K562 (cell line): ENCODE measurements at regions not wholly inside any gene's neighbourhood (a gene's known extent, or its start where the extent isn't known, plus 50 kb on each side); places are given as distances from the start of the nearest gene placed in this dataset.

Experiments used
- ATF7 ChIP-seq: fragments of 450-650 bp; IDR thresholded peaks from 2 replicates; pipeline ENCODE4 v1.7.1; 2014; ENCODE audit warnings: mild to moderate bottlenecking, moderate library complexity
- BRCA1 ChIP-seq, 2 experiments: fragments of 450-650 bp in 1 of 2; sonication (generic) in 1 of 2; formaldehyde crosslinking in 1 of 2; IDR thresholded peaks; 2 replicates each; pipeline versions ENCODE4 v1.5.0 to v1.6.1; 2017 to 2020; ENCODE audit warnings: mild to moderate bottlenecking in 1 of 2, missing genetic modification reagents in 1 of 2
- ELF4 ChIP-seq: fragments of 450-650 bp; formaldehyde crosslinking; IDR thresholded peaks from 2 replicates; pipeline ENCODE4 v1.4.0; 2022; ENCODE audit warnings: missing genetic modification characterization
- LARP7 ChIP-seq: fragments of 450-650 bp; IDR thresholded peaks from 2 replicates; pipeline ENCODE4 v1.6.1; 2016
- SUPT5H ChIP-seq: fragments of 450-650 bp; IDR thresholded peaks from 2 replicates; pipeline ENCODE4 v1.6.1; 2016
- ZNF140 ChIP-seq: fragments of 250-450 bp; sonication (Bioruptor Pico); IDR thresholded peaks from 2 replicates; pipeline ENCODE4 v1.8.0; 2021; ENCODE audit warnings: moderate library complexity, mild to moderate bottlenecking, inconsistent platforms
- ZNF785 ChIP-seq: fragments of 250-450 bp; sonication (Bioruptor Pico); IDR thresholded peaks from 2 replicates; pipeline ENCODE4 v1.4.0; 2020; ENCODE audit warnings: mild to moderate bottlenecking
- TF ChIP-seq, protein P1 (sequence below), 3 experiments: IDR thresholded peaks in 2 of 3; conservative IDR thresholded peaks in 1 of 3; 2 replicates each; pipeline ENCODE4 v1.5.1; 2011 to 2012; ENCODE audit warnings: low read length in 3 of 3, mild to moderate bottlenecking in 3 of 3, control low read depth in 2 of 3, improper control_type of control experiment in 1 of 3, inconsistent platforms in 1 of 3, low read depth in 1 of 3, mixed read lengths in 1 of 3, moderate library complexity in 1 of 3; ENCODE audit not compliant: insufficient read depth in 2 of 3
- TF ChIP-seq, protein P2 (sequence below): sonication (generic); formaldehyde crosslinking; IDR thresholded peaks from 2 replicates; pipeline ENCODE4 v1.8.0; 2022; ENCODE audit warnings: missing genetic modification reagents, mild to moderate bottlenecking, borderline replicate concordance
- TF ChIP-seq, protein P3 (sequence below): sonication (generic); formaldehyde crosslinking; IDR thresholded peaks from 2 replicates; pipeline ENCODE4 v1.8.1; 2023; ENCODE audit warnings: mild to moderate bottlenecking, missing genetic modification reagents
- TF ChIP-seq, protein P4 (sequence below): sonication (generic); formaldehyde crosslinking; IDR thresholded peaks from 2 replicates; pipeline ENCODE4 v1.9.0; 2022; ENCODE audit warnings: mild to moderate bottlenecking, missing genetic modification reagents

DNA sequence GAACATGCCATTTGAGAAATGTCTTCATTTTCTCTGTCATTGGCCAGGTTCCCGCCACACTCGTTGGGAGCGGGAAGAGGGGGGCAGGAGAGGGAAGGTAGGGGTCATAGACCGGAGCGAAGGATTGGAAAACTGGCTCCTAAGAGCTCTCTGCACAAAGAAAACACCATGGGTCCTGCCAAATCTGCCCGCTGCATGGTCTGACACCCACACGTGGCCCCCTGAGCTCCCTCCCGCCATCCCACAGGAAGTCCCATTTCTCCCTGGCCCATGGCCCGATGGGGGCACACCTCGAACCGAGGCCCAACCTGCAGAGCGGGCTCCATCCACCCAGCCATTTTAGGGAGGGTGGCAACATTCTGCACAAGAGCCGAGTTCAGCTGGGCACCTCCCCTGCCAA is 159.6 kb downstream of the SALL1 start:
- TF ChIP-seq ZNF785 (CRISPR knock-in tag), result no peak
- TF ChIP-seq, protein P1, sequence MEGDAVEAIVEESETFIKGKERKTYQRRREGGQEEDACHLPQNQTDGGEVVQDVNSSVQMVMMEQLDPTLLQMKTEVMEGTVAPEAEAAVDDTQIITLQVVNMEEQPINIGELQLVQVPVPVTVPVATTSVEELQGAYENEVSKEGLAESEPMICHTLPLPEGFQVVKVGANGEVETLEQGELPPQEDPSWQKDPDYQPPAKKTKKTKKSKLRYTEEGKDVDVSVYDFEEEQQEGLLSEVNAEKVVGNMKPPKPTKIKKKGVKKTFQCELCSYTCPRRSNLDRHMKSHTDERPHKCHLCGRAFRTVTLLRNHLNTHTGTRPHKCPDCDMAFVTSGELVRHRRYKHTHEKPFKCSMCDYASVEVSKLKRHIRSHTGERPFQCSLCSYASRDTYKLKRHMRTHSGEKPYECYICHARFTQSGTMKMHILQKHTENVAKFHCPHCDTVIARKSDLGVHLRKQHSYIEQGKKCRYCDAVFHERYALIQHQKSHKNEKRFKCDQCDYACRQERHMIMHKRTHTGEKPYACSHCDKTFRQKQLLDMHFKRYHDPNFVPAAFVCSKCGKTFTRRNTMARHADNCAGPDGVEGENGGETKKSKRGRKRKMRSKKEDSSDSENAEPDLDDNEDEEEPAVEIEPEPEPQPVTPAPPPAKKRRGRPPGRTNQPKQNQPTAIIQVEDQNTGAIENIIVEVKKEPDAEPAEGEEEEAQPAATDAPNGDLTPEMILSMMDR (IDR thresholded peaks at IDR 0.05 in 2 of 3, conservative IDR thresholded peaks at IDR 0.05 in 1 of 3; ENCODE audit: insufficient read depth in 2 of 3, low read depth in 1 of 3, low read length in 3 of 3), result no peak
- TF ChIP-seq LARP7, result no peak
- TF ChIP-seq, protein P2, sequence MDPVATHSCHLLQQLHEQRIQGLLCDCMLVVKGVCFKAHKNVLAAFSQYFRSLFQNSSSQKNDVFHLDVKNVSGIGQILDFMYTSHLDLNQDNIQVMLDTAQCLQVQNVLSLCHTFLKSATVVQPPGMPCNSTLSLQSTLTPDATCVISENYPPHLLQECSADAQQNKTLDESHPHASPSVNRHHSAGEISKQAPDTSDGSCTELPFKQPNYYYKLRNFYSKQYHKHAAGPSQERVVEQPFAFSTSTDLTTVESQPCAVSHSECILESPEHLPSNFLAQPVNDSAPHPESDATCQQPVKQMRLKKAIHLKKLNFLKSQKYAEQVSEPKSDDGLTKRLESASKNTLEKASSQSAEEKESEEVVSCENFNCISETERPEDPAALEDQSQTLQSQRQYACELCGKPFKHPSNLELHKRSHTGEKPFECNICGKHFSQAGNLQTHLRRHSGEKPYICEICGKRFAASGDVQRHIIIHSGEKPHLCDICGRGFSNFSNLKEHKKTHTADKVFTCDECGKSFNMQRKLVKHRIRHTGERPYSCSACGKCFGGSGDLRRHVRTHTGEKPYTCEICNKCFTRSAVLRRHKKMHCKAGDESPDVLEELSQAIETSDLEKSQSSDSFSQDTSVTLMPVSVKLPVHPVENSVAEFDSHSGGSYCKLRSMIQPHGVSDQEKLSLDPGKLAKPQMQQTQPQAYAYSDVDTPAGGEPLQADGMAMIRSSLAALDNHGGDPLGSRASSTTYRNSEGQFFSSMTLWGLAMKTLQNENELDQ (CRISPR knock-in tag), result no peak
- TF ChIP-seq, protein P3, sequence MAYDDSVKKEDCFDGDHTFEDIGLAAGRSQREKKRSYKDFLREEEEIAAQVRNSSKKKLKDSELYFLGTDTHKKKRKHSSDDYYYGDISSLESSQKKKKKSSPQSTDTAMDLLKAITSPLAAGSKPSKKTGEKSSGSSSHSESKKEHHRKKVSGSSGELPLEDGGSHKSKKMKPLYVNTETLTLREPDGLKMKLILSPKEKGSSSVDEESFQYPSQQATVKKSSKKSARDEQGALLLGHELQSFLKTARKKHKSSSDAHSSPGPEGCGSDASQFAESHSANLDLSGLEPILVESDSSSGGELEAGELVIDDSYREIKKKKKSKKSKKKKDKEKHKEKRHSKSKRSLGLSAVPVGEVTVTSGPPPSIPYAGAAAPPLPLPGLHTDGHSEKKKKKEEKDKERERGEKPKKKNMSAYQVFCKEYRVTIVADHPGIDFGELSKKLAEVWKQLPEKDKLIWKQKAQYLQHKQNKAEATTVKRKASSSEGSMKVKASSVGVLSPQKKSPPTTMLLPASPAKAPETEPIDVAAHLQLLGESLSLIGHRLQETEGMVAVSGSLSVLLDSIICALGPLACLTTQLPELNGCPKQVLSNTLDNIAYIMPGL (CRISPR knock-in tag), result no peak
- no peak for TF ChIP-seq SUPT5H
- no peak for TF ChIP-seq BRCA1 (IDR thresholded peaks at IDR 0.05)
- no peak for TF ChIP-seq BRCA1 (CRISPR knock-in tag; IDR thresholded peaks at IDR 0.05)
- TF ChIP-seq ATF7, result no peak
- TF ChIP-seq ZNF140 (CRISPR knock-in tag), result no peak
- TF ChIP-seq, protein P4, sequence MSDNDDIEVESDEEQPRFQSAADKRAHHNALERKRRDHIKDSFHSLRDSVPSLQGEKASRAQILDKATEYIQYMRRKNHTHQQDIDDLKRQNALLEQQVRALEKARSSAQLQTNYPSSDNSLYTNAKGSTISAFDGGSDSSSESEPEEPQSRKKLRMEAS (CRISPR knock-in tag), result no peak
- no peak for TF ChIP-seq ELF4 (CRISPR knock-in tag)
